Nephron (organoid): ENCODE measurements at regions not wholly inside any gene's neighbourhood (a gene's known extent, or its start where the extent isn't known, plus 50 kb on each side); places are given as distances from the start of the nearest gene placed in this dataset.

ENCODE experiments used
- H3K27ac Mint-ChIP-seq, 3 experiments: 2 replicates each; pipeline ENCODE4 v1.8.0; 2020; ENCODE audit warnings: mixed read lengths in 3 of 3, mild to moderate bottlenecking in 2 of 3, moderate library complexity in 1 of 3
- H3K27me3 Mint-ChIP-seq: 2 replicates; pipeline ENCODE4 v1.8.0; 2021; ENCODE audit warnings: low read depth, mild to moderate bottlenecking, moderate library complexity, mixed read lengths
- H3K36me3 Mint-ChIP-seq: 2 replicates; pipeline ENCODE4 v1.8.0; 2020; ENCODE audit warnings: low read depth, mixed read lengths
- H3K4me1 Mint-ChIP-seq: 2 replicates; pipeline ENCODE4 v1.8.0; 2020; ENCODE audit warnings: mixed read lengths
- H3K4me3 Mint-ChIP-seq, 3 experiments: 2 replicates each; pipeline ENCODE4 v1.8.0; 2020; ENCODE audit warnings: mild to moderate bottlenecking in 3 of 3, mixed read lengths in 3 of 3, moderate library complexity in 2 of 3
- H3K9me3 Mint-ChIP-seq: 2 replicates; pipeline ENCODE4 v1.8.0; 2020; ENCODE audit warnings: mixed read lengths
- TF ChIP-seq, protein P1 (sequence below), 3 experiments: fragments of 200-600 bp; sonication (generic); IDR thresholded peaks; one replicate each; pipeline ENCODE4 v1.5.0; 2021; ENCODE audit warnings: antibody characterized with exemption in 3 of 3; ENCODE audit not compliant: unreplicated experiment in 3 of 3

GRCh38 chr2:19250906-19251305 is 107.5 kb downstream of the OSR1 start:
- Mint-ChIP-seq H3K27ac (peak overlapping the region in 2 of 3 experiments; percentile 46 to 55), H3K4me1 (peaks cover 50% of the 10 kb centered on the region), H3K27me3 (no peaks in the 10 kb centered on the region), H3K4me3 (no peak overlapping the region), H3K9me3 (no peaks in the 10 kb centered on the region), H3K36me3 (peaks cover 5% of the 10 kb centered on the region)
- TF ChIP-seq, protein P1, sequence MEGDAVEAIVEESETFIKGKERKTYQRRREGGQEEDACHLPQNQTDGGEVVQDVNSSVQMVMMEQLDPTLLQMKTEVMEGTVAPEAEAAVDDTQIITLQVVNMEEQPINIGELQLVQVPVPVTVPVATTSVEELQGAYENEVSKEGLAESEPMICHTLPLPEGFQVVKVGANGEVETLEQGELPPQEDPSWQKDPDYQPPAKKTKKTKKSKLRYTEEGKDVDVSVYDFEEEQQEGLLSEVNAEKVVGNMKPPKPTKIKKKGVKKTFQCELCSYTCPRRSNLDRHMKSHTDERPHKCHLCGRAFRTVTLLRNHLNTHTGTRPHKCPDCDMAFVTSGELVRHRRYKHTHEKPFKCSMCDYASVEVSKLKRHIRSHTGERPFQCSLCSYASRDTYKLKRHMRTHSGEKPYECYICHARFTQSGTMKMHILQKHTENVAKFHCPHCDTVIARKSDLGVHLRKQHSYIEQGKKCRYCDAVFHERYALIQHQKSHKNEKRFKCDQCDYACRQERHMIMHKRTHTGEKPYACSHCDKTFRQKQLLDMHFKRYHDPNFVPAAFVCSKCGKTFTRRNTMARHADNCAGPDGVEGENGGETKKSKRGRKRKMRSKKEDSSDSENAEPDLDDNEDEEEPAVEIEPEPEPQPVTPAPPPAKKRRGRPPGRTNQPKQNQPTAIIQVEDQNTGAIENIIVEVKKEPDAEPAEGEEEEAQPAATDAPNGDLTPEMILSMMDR (IDR thresholded peaks at IDR 0.05; ENCODE audit: unreplicated experiment in 3 of 3) = no peak

DNA sequence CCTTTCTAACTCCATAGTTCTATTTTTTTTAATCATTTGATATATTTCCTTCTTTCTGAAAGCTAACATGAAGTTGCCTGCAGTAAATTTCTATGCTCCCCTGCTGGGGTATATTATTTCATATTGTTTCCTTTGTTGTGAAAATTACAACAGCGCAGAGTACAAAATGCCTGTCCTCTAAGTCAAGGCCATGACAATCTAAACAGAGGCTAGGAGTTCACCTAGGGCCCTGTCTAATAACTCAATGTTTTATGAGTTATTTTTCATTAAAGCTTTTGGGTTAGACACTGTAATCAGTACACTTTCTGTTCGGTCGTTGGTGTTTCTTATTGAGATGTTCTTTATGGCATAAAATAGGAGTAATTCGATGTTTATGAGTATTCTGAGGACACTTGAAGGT is 111.2 kb downstream of the OSR1 start:
- H3K27ac Mint-ChIP-seq = peak overlapping the region; percentile 33 to 61 (median 47)
- no peak overlapping the region for H3K4me3 Mint-ChIP-seq
- H3K9me3 Mint-ChIP-seq = no peaks in the 10 kb centered on the region
- H3K36me3 Mint-ChIP-seq = no peaks in the 10 kb centered on the region
- TF ChIP-seq, protein P1 (IDR thresholded peaks at IDR 0.05; ENCODE audit: unreplicated experiment in 3 of 3) = no peak
- peaks cover 45% of the 10 kb centered on the region for H3K4me1 Mint-ChIP-seq
- H3K27me3 Mint-ChIP-seq = peaks cover 4% of the 10 kb centered on the region

- peaks cover 4% of the 10 kb centered on the region for H3K27me3 Mint-ChIP-seq
- no peaks in the 10 kb centered on the region for H3K36me3 Mint-ChIP-seq
- H3K9me3 Mint-ChIP-seq = no peaks in the 10 kb centered on the region
- no peak overlapping the region for H3K4me3 Mint-ChIP-seq
- TF ChIP-seq, protein P1 (IDR thresholded peaks at IDR 0.05; ENCODE audit: unreplicated experiment in 3 of 3) = no peak
- peak overlapping the region; percentile 33 to 61 (median 47) for H3K27ac Mint-ChIP-seq
- peaks cover 39% of the 10 kb centered on the region for H3K4me1 Mint-ChIP-seq
Measured at GRCh38 chr2:19246496-19246895, 111.9 kb downstream of the OSR1 start.

GRCh38 chr2:19244460-19245363 is 113.7 kb downstream of the OSR1 start:
- Mint-ChIP-seq H3K4me3 (no peak overlapping the region), H3K27me3 (peaks cover 4% of the 10 kb centered on the region), H3K36me3 (no peaks in the 10 kb centered on the region), H3K4me1 (peaks cover 27% of the 10 kb centered on the region), H3K27ac (peak overlapping the region in 2 of 3 experiments; percentile 43 to 64), H3K9me3 (no peaks in the 10 kb centered on the region)
- TF ChIP-seq, protein P1 (IDR thresholded peaks at IDR 0.05; ENCODE audit: unreplicated experiment in 3 of 3) = no peak

GRCh38 chr2:19238440-19239060 is 119.9 kb downstream of the OSR1 start:
- TF ChIP-seq, protein P1 (IDR thresholded peaks at IDR 0.05; ENCODE audit: unreplicated experiment in 3 of 3) = no peak
- Mint-ChIP-seq H3K4me3 (no peak overlapping the region), H3K27me3 (peaks cover 3% of the 10 kb centered on the region), H3K4me1 (peaks cover 6% of the 10 kb centered on the region), H3K36me3 (no peaks in the 10 kb centered on the region), H3K9me3 (no peaks in the 10 kb centered on the region), H3K27ac (no peak overlapping the region)
